B cell (primary cell): ENCODE measurements at regions not wholly inside any gene's neighbourhood (a gene's known extent, or its start where the extent isn't known, plus 50 kb on each side); places are given as distances from the start of the nearest gene placed in this dataset.

Experiments used
- ATAC-seq: fragments of 200-7000 bp; cut with Tn5 transposase; one replicate; pipeline ENCODE4 v1.10.0; 2021; ENCODE audit warnings: low read depth, mild to moderate bottlenecking, moderate number of reproducible peaks, moderate library complexity
- CTCF ChIA-PET: fragments of 350-600 bp; sonication (Branson Sonifier 250); formaldehyde crosslinking; loops from one replicate; lab custom pipeline; 2021; ENCODE audit warnings: antibody characterized with exemption, inconsistent platforms; lab: Charles Lee
- POLR2A ChIA-PET: fragments of 350-600 bp; sonication (Branson Sonifier 250); formaldehyde crosslinking; loops from one replicate; lab custom pipeline; 2021; ENCODE audit warnings: antibody characterized with exemption; lab: Charles Lee
- DNase-seq: peaks from one replicate; pipeline ENCODE4 v3.0.0; 2013
- H2AFZ ChIP-seq: 2 replicates; pipeline ENCODE4 v1.6.1; 2012; ENCODE audit warnings: mild to moderate bottlenecking, low read depth, low read length; ENCODE audit not compliant: insufficient read depth, poor library complexity, severe bottlenecking
- H3K27ac ChIP-seq, 2 donors: 1 replicate in 1 of 2; 2 replicates in 1 of 2; pipeline ENCODE4 v1.5.1; 2012 to 2013; ENCODE audit warnings: low read length in 2 of 2, mild to moderate bottlenecking in 2 of 2, moderate library complexity in 1 of 2
- H3K27me3 ChIP-seq, 4 experiments: fragments of 200-600 bp in 1 of 4; sonication (generic) in 1 of 4; replicated peaks in 1 of 4; 1 replicate in 2 of 4; 2 replicates in 2 of 4; pipeline versions ENCODE4 v1.6.1 to v1.7.0; 2013 to 2016; ENCODE audit warnings: low read length in 3 of 4, mild to moderate bottlenecking in 2 of 4, mixed read lengths in 1 of 4, moderate library complexity in 1 of 4; ENCODE audit not compliant: insufficient read depth in 4 of 4, control insufficient read depth in 3 of 4; ENCODE audit errors: control extremely low read depth in 1 of 4
- H3K36me3 ChIP-seq, 2 experiments: replicated peaks in 1 of 2; 1 replicate in 1 of 2; 2 replicates in 1 of 2; pipeline versions ENCODE4 v1.6.1 to v1.7.1; 2013; ENCODE audit warnings: low read length in 1 of 2; ENCODE audit not compliant: insufficient read depth in 2 of 2, control insufficient read depth in 1 of 2; ENCODE audit errors: control extremely low read depth in 1 of 2, extremely low read depth in 1 of 2
- H3K4me1 ChIP-seq, 2 donors: fragments of 200-600 bp in 1 of 2; sonication (generic) in 1 of 2; 1 replicate in 1 of 2; 2 replicates in 1 of 2; pipeline versions ENCODE4 v1.5.1 to v1.6.1; 2013 to 2017; ENCODE audit warnings: low read length in 2 of 2; ENCODE audit not compliant: control insufficient read depth in 2 of 2, insufficient read depth in 2 of 2
- H3K4me2 ChIP-seq: replicated peaks from 2 replicates; pipeline ENCODE3; 2012; ENCODE audit warnings: mild to moderate bottlenecking, low read depth, low read length; ENCODE audit not compliant: poor library complexity, severe bottlenecking
- H3K4me3 ChIP-seq, 5 experiments: fragments of 200-600 bp in 1 of 5; sonication (generic) in 1 of 5; 1 replicate in 3 of 5; 2 replicates in 2 of 5; pipeline versions ENCODE4 v1.5.1 to v1.7.0; 2011 to 2016; ENCODE audit warnings: low read length in 4 of 5, mild to moderate bottlenecking in 4 of 5, low read depth in 2 of 5, control low read depth in 1 of 5, moderate library complexity in 1 of 5; ENCODE audit not compliant: insufficient read depth in 1 of 5; ENCODE audit errors: control extremely low read depth in 1 of 5, extremely low read depth in 1 of 5
- H3K79me2 ChIP-seq: fragments of 200-600 bp; sonication (generic); one replicate; pipeline ENCODE4 v1.6.0; 2016; ENCODE audit warnings: low read length; ENCODE audit not compliant: control insufficient read depth, insufficient read depth
- H3K9ac ChIP-seq: fragments of 200-600 bp; sonication (generic); 2 replicates; pipeline ENCODE4 v1.6.1; 2017; ENCODE audit warnings: mild to moderate bottlenecking, low read length, moderate library complexity
- H3K9me3 ChIP-seq, 3 donors: one replicate each; pipeline versions ENCODE4 v1.6.1 to v1.7.1; 2013; ENCODE audit warnings: low read length in 2 of 3; ENCODE audit not compliant: control insufficient read depth in 2 of 3, insufficient read depth in 1 of 3; ENCODE audit errors: control extremely low read depth in 1 of 3
- H4K20me1 ChIP-seq: 2 replicates; pipeline ENCODE4 v1.6.0; 2012; ENCODE audit warnings: mild to moderate bottlenecking, low read length; ENCODE audit not compliant: insufficient read depth, control insufficient read depth, poor library complexity, severe bottlenecking
- H3K27ac Mint-ChIP-seq: one replicate; pipeline ENCODE4 v1.8.0; 2021; ENCODE audit warnings: mixed read lengths
- H3K27me3 Mint-ChIP-seq: one replicate; pipeline ENCODE4 v1.8.0; 2021; ENCODE audit warnings: mixed read lengths
- H3K4me1 Mint-ChIP-seq: one replicate; pipeline ENCODE4 v1.8.0; 2021; ENCODE audit warnings: mixed read lengths
- H3K4me3 Mint-ChIP-seq: one replicate; pipeline ENCODE4 v1.8.0; 2021; ENCODE audit warnings: mixed read lengths
- H3K9me3 Mint-ChIP-seq: one replicate; pipeline ENCODE4 v1.8.0; 2022; ENCODE audit warnings: mixed read lengths; ENCODE audit not compliant: insufficient read depth
- CTCF ChIP-seq: fragments of 200-600 bp; IDR thresholded peaks from one replicate; pipeline ENCODE4 v1.8.0; 2022; ENCODE audit warnings: antibody characterized with exemption, mild to moderate bottlenecking
- EZH2 ChIP-seq: IDR thresholded peaks from 2 replicates; pipeline ENCODE4 v1.6.1; 2012; ENCODE audit warnings: borderline replicate concordance, low read depth, mild to moderate bottlenecking, moderate library complexity, low read length; ENCODE audit not compliant: insufficient read depth, poor library complexity, severe bottlenecking
- WGBS: methylation state at CpG from one replicate; pipeline ENCODE4 v1.1.5; 2013; ENCODE audit warnings: missing lambda C conversion rate; ENCODE audit not compliant: insufficient coverage; 5-methylcytosine and 5-hydroxymethylcytosine counted together
- intact Hi-C: fragments of 100-400 bp; cut with micrococcal nuclease; formaldehyde crosslinking; loops from one replicate; pipeline ENCODE4 v1.10.0; 2022

GRCh38 chr5:56440871-56441740 lies 208.0 kb upstream of the ANKRD55 start:
- Mint-ChIP-seq H3K4me1 (no peaks in the 10 kb centered on the region), H3K9me3 (no peaks in the 10 kb centered on the region), H3K27me3 (no peaks in the 10 kb centered on the region), H3K4me3 (no peak overlapping the region), H3K27ac (no peak overlapping the region)
- Histone ChIP-seq H3K36me3 (no peaks in the 10 kb centered on the region), H3K4me2 (no peak overlapping the region), H3K4me1 (no peaks in the 10 kb centered on the region), H3K27ac (no peak overlapping the region), H3K9ac (no peak overlapping the region), H3K9me3 (no peaks in the 10 kb centered on the region), H3K79me2 (no peaks in the 10 kb centered on the region), H3K4me3 (no peak overlapping the region), H4K20me1 (no peaks in the 10 kb centered on the region), H2AFZ (no peak overlapping the region), H3K27me3 (no peaks in the 10 kb centered on the region)
- POLR2A ChIA-PET: no interaction called here
- 80% methylated on average over 1 of the region's 7 CpGs for WGBS
- intact Hi-C loops: no loop called here
- no peak for TF ChIP-seq EZH2
- TF ChIP-seq CTCF: no peak
- DNase-seq (no peak), ATAC-seq (no peak)
- CTCF ChIA-PET: interaction anchor here (1.0 kb wide), 1 partner anchor 459 kb away, joined by 3 read pairs; no protein-coding TSS in a partner anchor

- no peak overlapping the region for H3K4me3 Mint-ChIP-seq
- H3K9me3 Mint-ChIP-seq: no peaks in the 10 kb centered on the region
- Histone ChIP-seq H3K27ac (no peak overlapping the region), H3K36me3 (no peaks in the 10 kb centered on the region), H3K4me1 (peaks cover 11 to 13% of the 10 kb centered on the region in 2 donors), H3K27me3 (no peaks in the 10 kb centered on the region), H3K9me3 (no peaks in the 10 kb centered on the region), H3K79me2 (no peaks in the 10 kb centered on the region), H3K4me3 (no peak overlapping the region), H3K9ac (no peak overlapping the region), H4K20me1 (no peaks in the 10 kb centered on the region), H2AFZ (no peak overlapping the region), H3K4me2 (no peak overlapping the region)
- WGBS: 100% methylated on average over 1 of the region's 3 CpGs
- ChIA-PET POLR2A (no interaction called here), CTCF (no interaction called here)
- peaks cover 21% of the 10 kb centered on the region for H3K4me1 Mint-ChIP-seq
- no peak for TF ChIP-seq CTCF
- TF ChIP-seq EZH2: no peak
- intact Hi-C loops: no loop called here
- no peak overlapping the region for H3K27ac Mint-ChIP-seq
- ATAC-seq (no peak), DNase-seq (no peak)
- no peaks in the 10 kb centered on the region for H3K27me3 Mint-ChIP-seq
Measured at GRCh38 chr5:56434986-56435385, 201.9 kb upstream of the ANKRD55 start.
